Peyer's patch (tissue), 4 donors: ENCODE measurements at regions not wholly inside any gene's neighbourhood (a gene's known extent, or its start where the extent isn't known, plus 50 kb on each side); places are given as distances from the start of the nearest gene placed in this dataset.

Experiments used
- POLR2A ChIP-seq, 2 donors: fragments of 450-650 bp; IDR thresholded peaks; one replicate each; pipeline ENCODE4 v1.5.1; 2017; ENCODE audit warnings: antibody characterized with exemption in 2 of 2, mild to moderate bottlenecking in 2 of 2, moderate library complexity in 2 of 2
- TF ChIP-seq, protein P1 (sequence below), 6 experiments: fragments of 450-650 bp in 4 of 6; fragments of 200-600 bp in 2 of 6; sonication (generic) in 1 of 6; IDR thresholded peaks; one replicate each; pipeline ENCODE4 v1.5.1; 2017 to 2019; ENCODE audit warnings: antibody characterized with exemption in 6 of 6, mild to moderate bottlenecking in 3 of 6, moderate library complexity in 1 of 6

DNA sequence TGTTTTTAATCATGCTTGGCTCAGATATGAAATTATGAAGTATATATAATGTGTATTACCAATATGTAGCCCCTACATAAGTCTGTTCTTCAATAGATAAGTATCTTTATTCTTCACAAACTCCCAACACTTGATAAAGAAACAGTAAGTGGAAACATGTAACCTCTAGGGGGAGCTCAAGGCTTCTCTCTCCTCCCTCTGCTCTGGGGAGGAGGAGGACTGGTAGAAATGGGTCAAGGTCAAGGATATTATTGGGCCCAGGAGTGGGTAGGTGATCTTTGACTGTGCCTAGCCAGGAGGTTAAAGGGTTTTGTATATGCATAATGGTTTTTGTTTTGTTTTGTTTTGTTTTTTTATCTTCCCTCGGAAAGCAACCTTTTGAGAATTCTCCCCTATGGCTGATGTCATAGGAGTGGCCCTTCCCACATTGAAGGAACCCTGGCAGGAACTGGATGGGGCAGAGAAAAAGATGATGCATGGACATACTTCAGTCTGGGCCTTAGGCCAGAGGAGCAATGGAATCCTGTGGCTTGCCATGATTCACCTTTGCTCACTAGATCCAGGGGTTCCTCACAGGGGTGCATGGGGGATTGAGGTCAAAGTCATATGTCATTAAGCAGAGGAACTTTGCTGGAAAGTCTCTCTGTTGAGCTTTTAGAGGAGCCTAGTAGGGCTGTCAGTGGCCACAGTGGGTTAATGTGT, 460.3 kb downstream of the MID1IP1 start:
- TF ChIP-seq, protein P1, sequence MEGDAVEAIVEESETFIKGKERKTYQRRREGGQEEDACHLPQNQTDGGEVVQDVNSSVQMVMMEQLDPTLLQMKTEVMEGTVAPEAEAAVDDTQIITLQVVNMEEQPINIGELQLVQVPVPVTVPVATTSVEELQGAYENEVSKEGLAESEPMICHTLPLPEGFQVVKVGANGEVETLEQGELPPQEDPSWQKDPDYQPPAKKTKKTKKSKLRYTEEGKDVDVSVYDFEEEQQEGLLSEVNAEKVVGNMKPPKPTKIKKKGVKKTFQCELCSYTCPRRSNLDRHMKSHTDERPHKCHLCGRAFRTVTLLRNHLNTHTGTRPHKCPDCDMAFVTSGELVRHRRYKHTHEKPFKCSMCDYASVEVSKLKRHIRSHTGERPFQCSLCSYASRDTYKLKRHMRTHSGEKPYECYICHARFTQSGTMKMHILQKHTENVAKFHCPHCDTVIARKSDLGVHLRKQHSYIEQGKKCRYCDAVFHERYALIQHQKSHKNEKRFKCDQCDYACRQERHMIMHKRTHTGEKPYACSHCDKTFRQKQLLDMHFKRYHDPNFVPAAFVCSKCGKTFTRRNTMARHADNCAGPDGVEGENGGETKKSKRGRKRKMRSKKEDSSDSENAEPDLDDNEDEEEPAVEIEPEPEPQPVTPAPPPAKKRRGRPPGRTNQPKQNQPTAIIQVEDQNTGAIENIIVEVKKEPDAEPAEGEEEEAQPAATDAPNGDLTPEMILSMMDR (IDR thresholded peaks at IDR 0.05) = peak in 5 of 6 experiments; percentile 20 to 61 (median 51)
- no peak for TF ChIP-seq POLR2A (IDR thresholded peaks at IDR 0.05)
